Common myeloid progenitor, CD34-positive (primary cell): ENCODE measurements at regions not wholly inside any gene's neighbourhood (a gene's known extent, or its start where the extent isn't known, plus 50 kb on each side); places are given as distances from the start of the nearest gene placed in this dataset.

Experiments used
- CTCF ChIA-PET: fragments of 350-600 bp; sonication (Branson Sonifier 250); formaldehyde crosslinking; loops from one replicate; lab custom pipeline; 2021; ENCODE audit warnings: antibody characterized with exemption; lab: Charles Lee
- POLR2A ChIA-PET: fragments of 350-600 bp; sonication (Branson Sonifier 250); formaldehyde crosslinking; loops from one replicate; lab custom pipeline; 2021; ENCODE audit warnings: antibody characterized with exemption; lab: Charles Lee
- DNase-seq, 3 donors: peaks; one replicate each; pipeline versions ENCODE4 v3.0.0 to v3.0.0-alpha.2; 2013
- H3K27ac ChIP-seq, 2 experiments: 1 replicate in 1 of 2; 2 replicates in 1 of 2; pipeline ENCODE4 v1.7.0; 2013; ENCODE audit warnings: inconsistent platforms in 2 of 2, low read length in 2 of 2, mild to moderate bottlenecking in 2 of 2, low read depth in 1 of 2, moderate library complexity in 1 of 2; ENCODE audit not compliant: severe bottlenecking in 2 of 2, insufficient read depth in 1 of 2, poor library complexity in 1 of 2
- H3K27me3 ChIP-seq, 5 experiments: replicated peaks in 2 of 5; 1 replicate in 3 of 5; 2 replicates in 2 of 5; pipeline versions ENCODE4 v1.6.1 to v1.7.0; 2013; ENCODE audit warnings: low read length in 4 of 5, mild to moderate bottlenecking in 2 of 5, moderate library complexity in 2 of 5, inconsistent platforms in 1 of 5; ENCODE audit not compliant: insufficient read depth in 5 of 5, control insufficient read depth in 4 of 5
- H3K36me3 ChIP-seq, 4 experiments: 1 replicate in 2 of 4; 2 replicates in 2 of 4; pipeline versions ENCODE4 v1.6.1 to v1.7.0; 2013; ENCODE audit warnings: low read length in 3 of 4, control low read depth in 1 of 4, mild to moderate bottlenecking in 1 of 4; ENCODE audit not compliant: control insufficient read depth in 4 of 4, insufficient read depth in 4 of 4
- H3K4me1 ChIP-seq, 4 experiments: 1 replicate in 3 of 4; 2 replicates in 1 of 4; pipeline versions ENCODE4 v1.6.1 to v1.7.1; 2013; ENCODE audit warnings: low read length in 3 of 4, mild to moderate bottlenecking in 3 of 4, control low read depth in 1 of 4, inconsistent platforms in 1 of 4, moderate library complexity in 1 of 4; ENCODE audit not compliant: control insufficient read depth in 4 of 4, insufficient read depth in 4 of 4; ENCODE audit errors: control extremely low read depth in 1 of 4
- H3K4me3 ChIP-seq, 7 experiments: 1 replicate in 4 of 7; 2 replicates in 3 of 7; pipeline versions ENCODE4 v1.5.1 to v1.7.0; 2013; ENCODE audit warnings: mild to moderate bottlenecking in 7 of 7, low read length in 6 of 7, moderate library complexity in 6 of 7, inconsistent platforms in 2 of 7, low read depth in 2 of 7, control low read depth in 1 of 7; ENCODE audit not compliant: insufficient read depth in 4 of 7, control insufficient read depth in 1 of 7; ENCODE audit errors: extremely low read depth in 1 of 7
- H3K9me3 ChIP-seq, 5 experiments: 1 replicate in 4 of 5; 2 replicates in 1 of 5; pipeline versions ENCODE4 v1.6.1 to v1.7.1; 2013; ENCODE audit warnings: low read length in 4 of 5, mild to moderate bottlenecking in 2 of 5, inconsistent platforms in 1 of 5, low read depth in 1 of 5, moderate library complexity in 1 of 5; ENCODE audit not compliant: control insufficient read depth in 4 of 5, insufficient read depth in 2 of 5; ENCODE audit errors: control extremely low read depth in 1 of 5
- WGBS: methylation state at CpG from one replicate; pipeline ENCODE4 v1.1.5; 2013; ENCODE audit not compliant: insufficient coverage; 5-methylcytosine and 5-hydroxymethylcytosine counted together

DNA sequence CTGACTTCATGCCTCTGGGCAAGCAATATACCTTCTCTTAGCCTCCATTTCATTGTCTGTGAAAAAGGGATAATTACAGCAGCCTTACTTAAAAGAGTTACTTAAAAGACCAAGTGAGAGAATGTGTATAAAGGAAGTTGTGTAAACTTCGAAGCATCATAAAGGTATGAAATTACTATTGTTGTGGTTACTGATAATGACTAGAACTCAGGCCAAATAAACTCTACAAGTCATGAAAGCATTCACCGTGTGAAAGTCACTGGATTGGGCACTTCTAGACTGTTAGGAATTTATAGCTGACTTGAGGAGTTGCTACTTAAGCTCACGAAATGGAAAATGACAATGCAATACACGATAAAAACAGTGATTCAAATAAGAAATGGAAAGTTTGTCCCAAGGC is 67.4 kb upstream of the HAAO start:
- peak overlapping the region in 1 of 2 experiments; percentile 35 for H3K27ac ChIP-seq
- peaks cover 0 to 3% (median 0%) of the 10 kb centered on the region in 5 experiments for H3K9me3 ChIP-seq
- POLR2A ChIA-PET: interaction anchor here (0.7 to 0.8 kb wide), 2 partner anchors 70 to 368 kb away, joined by 3 to 4 read pairs; no protein-coding TSS in a partner anchor
- H3K4me3 ChIP-seq: no peak overlapping the region
- peaks cover 2 to 60% (median 47%) of the 10 kb centered on the region in 4 experiments for H3K4me1 ChIP-seq
- no peaks in the 10 kb centered on the region for H3K27me3 ChIP-seq
- H3K36me3 ChIP-seq: no peaks in the 10 kb centered on the region
- CTCF ChIA-PET: interaction anchor here (0.7 to 6.9 kb wide), 30 partner anchors 12 to 682 kb away, joined by 3 to 75 read pairs (median 4); partner anchors contain the start of gene ZFP36L2
- DNase-seq: peak in 2 of 3 donors; percentile 35 to 46
- 29% methylated on average over 3 of the region's 4 CpGs for WGBS

DNA sequence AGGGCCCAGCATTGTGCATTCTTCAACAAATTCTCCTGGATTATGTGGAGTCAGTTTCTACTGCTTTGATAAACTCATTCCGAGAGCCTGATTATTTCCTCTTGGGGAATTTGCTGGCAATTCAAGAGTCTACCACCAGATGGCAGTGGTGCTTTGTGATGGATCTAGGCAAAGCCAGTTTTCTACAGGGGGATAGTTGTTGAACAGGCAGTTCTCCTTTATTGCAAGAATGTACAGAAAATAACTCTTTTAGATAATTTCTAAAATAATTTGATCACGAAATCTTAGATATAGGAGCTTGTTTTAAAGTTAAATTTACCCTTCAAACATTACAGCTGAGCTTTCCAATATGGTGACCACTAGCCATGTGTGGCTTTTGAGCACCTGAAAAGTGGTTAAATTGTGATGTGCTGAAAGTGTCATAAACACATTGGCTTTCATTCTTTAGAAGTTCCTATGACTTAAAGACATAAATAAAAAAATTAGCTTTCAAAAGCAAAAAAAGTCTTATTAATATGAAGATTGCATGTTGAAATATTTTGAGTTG is 66.7 kb upstream of the HAAO start:
- peaks cover 2 to 57% (median 45%) of the 10 kb centered on the region in 4 experiments for H3K4me1 ChIP-seq
- no peak overlapping the region for H3K4me3 ChIP-seq
- 0% methylated on average over 1 of the region's 2 CpGs for WGBS
- DNase-seq: peak; percentile 84 to 93 (median 89)
- H3K9me3 ChIP-seq: peaks cover 0 to 3% (median 0%) of the 10 kb centered on the region in 5 experiments
- no peak overlapping the region for H3K27ac ChIP-seq
- ChIA-PET CTCF (interaction anchor here (0.8 to 6.9 kb wide), 31 partner anchors 11 to 751 kb away, joined by 3 to 75 read pairs (median 5); partner anchors contain the start of gene ZFP36L2), POLR2A (interaction anchor here (0.8 kb wide), 2 partner anchors 272 to 369 kb away, joined by 3 to 4 read pairs; no protein-coding TSS in a partner anchor)
- no peaks in the 10 kb centered on the region for H3K27me3 ChIP-seq
- H3K36me3 ChIP-seq: no peaks in the 10 kb centered on the region

GRCh38 chr2:42858140-42859005 is 66.0 kb upstream of the HAAO start:
- POLR2A ChIA-PET: interaction anchor here (0.6 to 1.0 kb wide), 3 partner anchors 16 to 369 kb away, joined by 3 to 5 read pairs (median 5); partner anchors contain the start of gene ZFP36L2
- WGBS: 88% methylated on average over 2 of the region's 4 CpGs
- H3K4me1 ChIP-seq: peaks cover 2 to 51% (median 42%) of the 10 kb centered on the region in 4 experiments

GRCh38 chr2:42856891-42857632 is 64.7 kb upstream of the HAAO start:
- ChIA-PET CTCF (interaction anchor here (0.8 to 6.9 kb wide), 15 partner anchors 9 to 681 kb away, joined by 3 to 75 read pairs (median 6); partner anchors contain the start of gene ZFP36L2), POLR2A (no interaction called here)
- 73% methylated on average over 22 of the region's 23 CpGs for WGBS
- Histone ChIP-seq H3K4me3 (no peak overlapping the region), H3K36me3 (no peaks in the 10 kb centered on the region), H3K9me3 (peaks cover 0 to 3% (median 0%) of the 10 kb centered on the region in 5 experiments), H3K27me3 (no peaks in the 10 kb centered on the region), H3K4me1 (peaks cover 2 to 44% (median 39%) of the 10 kb centered on the region in 4 experiments), H3K27ac (no peak overlapping the region)
- DNase-seq: no peak

More at GRCh38 chr2:42858140-42859005, 66.0 kb upstream of the HAAO start:
- Histone ChIP-seq H3K27ac (no peak overlapping the region), H3K36me3 (no peaks in the 10 kb centered on the region), H3K27me3 (no peaks in the 10 kb centered on the region), H3K9me3 (peaks cover 0 to 3% (median 0%) of the 10 kb centered on the region in 5 experiments), H3K4me3 (no peak overlapping the region)
- DNase-seq: peak in 1 of 3 donors; percentile 11
- CTCF ChIA-PET: interaction anchor here (0.6 to 6.9 kb wide), 35 partner anchors 11 to 752 kb away, joined by 3 to 75 read pairs (median 5); partner anchors contain the start of gene ZFP36L2

- WGBS: 98% methylated on average over 13 of the region's 16 CpGs
- Histone ChIP-seq H3K27me3 (no peaks in the 10 kb centered on the region), H3K27ac (no peak overlapping the region), H3K4me3 (no peak overlapping the region), H3K4me1 (peaks cover 2 to 39% (median 36%) of the 10 kb centered on the region in 4 experiments), H3K36me3 (no peaks in the 10 kb centered on the region), H3K9me3 (peaks cover 0 to 3% (median 0%) of the 10 kb centered on the region in 5 experiments)
- CTCF ChIA-PET: interaction anchor here (0.8 to 6.9 kb wide), 10 partner anchors 9 to 682 kb away, joined by 3 to 75 read pairs (median 20); partner anchors contain the start of gene ZFP36L2
- DNase-seq: no peak
- POLR2A ChIA-PET: no interaction called here
Observed at GRCh38 chr2:42856106-42856860, 63.9 kb upstream of the HAAO start.
